Fibroblast of gingiva (primary cell): ENCODE measurements at regions not wholly inside any gene's neighbourhood (a gene's known extent, or its start where the extent isn't known, plus 50 kb on each side); places are given as distances from the start of the nearest gene placed in this dataset.

Experiments
- DNase-seq: peaks from one replicate; pipeline ENCODE4 v3.0.0-alpha.2; 2011; ENCODE audit warnings: low read depth

DNA sequence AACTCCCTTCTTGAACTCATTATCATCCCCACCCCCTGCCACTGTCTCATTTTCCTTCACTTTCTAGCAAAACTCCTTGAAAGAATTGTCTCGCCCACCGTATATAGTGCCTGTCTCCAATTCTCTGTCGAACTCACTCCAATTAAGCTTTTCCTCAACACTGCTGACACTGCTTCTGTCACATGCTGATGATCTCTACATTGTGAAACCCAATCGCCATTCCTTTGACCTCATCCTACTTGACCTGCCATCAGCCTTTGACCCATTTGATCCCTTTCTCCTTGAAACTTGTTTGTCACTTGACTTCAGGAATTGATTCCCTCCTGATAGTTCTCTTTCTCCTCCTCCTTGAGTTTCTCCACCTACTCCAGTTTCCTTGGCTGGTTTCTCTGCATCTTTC lies 54.8 kb downstream of the CCDC71L start:
- DNase-seq: no peak

DNA sequence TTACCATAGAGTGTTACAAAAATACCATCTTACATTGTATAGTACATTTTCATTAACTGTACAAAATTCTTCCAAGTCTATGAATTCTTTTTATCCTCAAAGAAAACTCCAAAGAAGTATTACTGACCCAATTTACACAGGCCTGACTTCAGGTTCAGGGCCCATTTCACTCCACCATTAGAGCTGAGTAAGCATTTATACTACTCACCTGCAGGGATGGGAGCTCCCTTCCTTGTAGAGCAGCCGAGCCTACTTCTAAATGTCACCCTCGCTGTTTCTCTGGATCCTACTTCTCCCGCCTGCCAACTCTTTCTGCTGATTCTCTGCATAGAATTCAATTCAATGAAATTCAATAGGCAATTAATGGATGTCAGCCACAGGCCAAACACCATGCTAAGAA lies 56.0 kb downstream of the CCDC71L start:
- DNase-seq: no peak

DNA sequence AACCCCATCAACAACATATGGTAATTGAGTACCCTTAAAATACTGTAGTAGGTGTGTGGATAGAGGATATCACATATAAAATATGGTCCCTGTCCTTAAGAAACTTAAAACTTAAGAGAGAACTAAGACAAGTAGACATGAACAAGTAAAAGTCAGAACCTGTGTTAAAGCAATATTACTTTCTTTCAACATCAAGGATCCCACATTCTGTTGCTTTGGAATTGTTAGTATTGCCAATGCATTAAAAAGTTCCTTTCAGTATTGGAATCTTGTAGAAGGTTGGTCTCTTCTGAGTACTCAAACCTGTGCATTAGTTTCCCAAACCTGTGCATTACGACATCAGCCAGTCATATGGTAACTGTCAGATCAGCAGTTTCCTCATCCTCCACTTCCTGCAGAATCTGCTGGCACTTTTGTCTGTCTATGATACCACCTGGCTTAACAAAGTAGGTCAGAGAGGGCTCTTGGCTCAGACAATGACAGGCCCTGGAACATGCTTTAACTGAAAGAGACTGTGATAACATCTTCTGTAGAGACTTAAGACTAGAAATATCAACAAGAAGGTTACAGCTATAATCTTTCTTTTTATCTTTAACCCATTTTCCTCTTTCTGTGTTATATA lies 56.5 kb downstream of the CCDC71L start:
- DNase-seq: no peak

DNA sequence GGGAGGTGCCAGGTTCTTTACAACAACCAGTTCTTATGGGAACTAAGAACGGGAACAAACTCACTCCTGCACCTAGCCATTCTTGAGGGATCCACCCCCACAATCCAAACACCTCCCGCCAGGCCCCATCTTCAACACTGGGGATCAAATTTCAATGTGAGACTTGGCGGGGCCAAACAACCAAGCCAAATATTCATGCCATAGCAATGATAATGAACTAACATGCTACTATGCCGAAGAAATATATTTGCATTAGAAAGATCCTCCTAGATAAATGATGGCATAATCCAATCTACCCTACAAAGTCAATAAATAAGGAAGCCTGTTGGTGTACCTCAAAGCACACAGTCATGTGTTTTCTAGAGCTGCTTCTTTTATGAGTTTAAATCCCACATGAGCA lies 57.6 kb downstream of the CCDC71L start:
- DNase-seq: no peak

DNA sequence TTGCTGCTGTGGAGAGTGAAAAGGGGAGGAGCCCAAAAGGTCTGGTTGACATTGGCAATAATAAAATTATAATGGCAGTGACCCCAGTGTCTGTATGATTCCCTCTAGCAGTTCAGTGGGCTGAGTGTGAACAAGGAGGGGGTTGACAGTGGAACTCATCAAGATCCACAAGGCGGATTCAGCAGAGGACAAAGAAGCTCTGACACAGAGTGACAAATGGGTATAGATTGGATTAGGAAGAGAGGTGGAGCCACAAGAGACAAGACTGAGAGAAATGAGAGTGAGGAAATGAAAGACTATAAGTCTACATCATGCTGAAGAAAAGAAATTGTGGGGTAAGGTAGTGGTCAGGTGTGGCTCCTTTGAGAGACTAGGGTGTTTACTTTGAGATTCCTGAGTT lies 58.9 kb downstream of the CCDC71L start:
- no peak for DNase-seq

DNA sequence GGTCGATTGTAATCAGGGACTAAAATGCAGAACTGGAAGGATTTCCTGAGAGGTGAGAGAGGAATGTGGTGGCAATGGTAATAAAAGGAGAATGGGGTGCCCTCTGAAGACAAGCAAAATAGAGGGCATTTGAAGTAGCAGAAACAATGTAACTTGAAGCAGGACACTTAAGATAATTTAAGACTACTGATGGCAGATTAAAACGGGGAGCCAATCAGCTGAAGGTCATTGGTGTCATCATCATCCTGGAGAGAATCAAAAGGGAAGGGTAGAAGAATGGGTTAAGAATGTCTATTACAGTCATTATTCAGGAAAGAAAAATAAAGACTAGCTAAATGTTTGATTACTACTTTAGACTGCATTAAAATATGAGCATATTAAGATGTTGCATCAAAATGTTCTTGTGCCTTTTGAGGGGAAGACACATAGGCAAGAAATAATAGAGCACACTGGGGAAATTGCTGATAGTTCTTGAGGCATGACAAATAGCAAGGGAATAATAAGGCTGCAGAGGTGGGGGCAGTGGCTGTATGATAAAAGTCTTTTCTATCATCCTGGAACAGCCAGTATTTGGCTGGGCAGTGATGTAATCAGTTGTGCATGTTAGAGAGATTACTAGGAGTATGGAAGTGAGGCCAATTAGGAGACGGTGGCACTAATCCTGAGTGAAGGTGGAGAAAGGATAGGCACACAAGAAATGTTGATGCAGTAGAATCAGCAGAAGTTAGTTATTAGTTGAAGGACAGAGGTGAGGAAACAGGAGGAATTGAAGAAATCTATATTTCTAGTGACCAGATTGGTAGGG lies 60.2 kb downstream of the CCDC71L start:
- DNase-seq: no peak

DNA sequence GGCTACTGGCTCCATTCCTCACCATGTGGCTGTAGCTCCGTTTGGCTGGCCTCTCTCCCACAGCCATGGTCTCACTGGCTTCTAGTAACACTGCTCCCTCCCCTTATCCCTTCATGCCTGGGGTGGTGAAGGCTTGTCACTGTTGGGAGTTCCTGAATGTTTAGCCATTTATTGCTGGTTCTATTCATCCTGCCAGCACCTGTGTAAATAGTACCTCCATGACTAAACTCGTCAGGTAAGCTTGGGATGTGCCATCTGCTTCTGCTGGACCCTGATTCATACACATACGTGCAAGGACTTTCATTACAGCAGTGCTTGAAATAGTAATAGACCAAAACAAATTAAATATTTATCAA lies 61.6 kb downstream of the CCDC71L start:
- DNase-seq: no peak

DNA sequence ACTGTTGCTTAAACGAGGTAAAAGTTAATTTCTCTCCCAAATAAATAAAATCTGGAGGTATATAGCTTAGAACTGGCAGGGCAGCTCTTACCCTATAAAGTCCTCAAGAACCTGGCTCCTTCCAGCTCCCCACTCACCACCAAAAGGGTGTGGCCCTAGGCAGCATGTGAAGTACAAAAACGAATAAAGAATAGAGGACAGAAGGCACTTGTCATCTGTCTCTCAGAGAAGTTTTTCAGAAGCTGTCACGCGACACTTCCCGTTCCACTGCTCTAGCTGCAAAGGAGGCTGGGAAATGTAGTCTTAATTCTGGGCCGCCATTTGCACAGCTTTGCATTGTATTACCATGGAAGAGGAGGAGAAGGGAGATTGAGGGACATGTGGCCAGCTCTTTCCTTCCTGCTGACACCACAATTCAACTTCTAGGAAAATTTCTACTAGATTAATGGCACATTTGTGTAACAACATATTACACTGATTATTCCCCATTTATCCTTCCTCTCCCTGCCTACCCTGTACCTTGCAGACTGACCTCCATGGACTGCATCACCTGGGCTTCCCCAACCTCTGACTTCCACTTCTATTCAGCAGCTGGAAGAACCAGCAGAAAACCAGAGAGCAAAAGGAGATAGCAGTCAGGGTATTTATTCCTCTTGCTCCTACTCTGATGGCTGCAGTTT lies 62.2 kb downstream of the CCDC71L start:
- DNase-seq: peak; percentile 45

DNA sequence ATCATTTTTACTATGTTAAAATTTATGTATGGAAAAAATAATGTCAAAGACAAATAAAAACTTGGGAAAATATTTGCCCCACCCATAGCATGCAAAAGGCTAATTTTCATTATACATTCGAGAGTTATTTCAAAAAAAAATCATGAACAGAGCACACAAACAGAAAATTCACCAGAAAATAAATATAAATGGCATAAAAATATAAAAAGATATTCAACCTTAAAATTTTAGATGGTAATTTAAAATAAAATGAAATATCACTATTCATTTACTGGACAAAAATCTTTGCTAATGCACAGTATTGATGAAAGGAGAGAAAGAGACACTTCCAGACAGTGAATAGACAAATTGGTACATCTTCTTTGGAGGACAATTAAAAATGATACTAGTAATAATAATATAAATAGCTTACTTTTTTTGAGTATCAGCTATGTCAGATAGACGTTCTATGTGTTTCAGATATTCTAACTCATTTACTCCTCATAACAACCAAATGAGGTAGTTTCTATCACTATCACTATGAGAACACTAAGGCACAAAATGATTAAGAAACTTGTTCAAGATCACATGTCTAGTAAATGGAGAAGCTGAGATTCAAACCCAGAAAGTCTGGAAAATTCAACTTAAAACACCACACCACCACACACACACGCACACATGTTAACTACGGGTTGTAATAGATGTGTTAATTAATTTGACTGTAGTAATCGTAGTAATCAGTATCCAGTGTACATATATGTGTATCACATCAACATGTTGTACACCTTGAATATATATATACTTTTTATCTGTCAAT lies 63.0 kb downstream of the CCDC71L start:
- DNase-seq: no peak

DNA sequence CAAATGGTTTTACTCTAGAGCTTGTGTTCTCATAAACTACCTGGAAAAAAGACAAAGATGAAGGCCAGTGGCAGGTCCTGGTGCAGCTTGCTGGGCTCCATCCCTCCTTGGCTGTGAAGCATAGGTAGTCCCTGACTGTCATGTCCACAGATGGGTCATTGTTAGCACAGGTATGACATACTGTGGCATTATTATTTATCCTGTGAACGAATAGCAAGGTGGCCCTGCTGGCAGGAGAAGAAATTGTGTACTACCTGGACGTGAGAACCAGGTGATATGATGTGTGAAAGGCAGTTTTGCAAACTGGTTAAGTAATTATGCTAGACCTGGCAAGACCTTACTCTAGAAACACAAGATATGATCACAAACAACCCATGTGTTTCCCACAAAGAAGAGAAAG lies 63.9 kb downstream of the CCDC71L start:
- no peak for DNase-seq

DNA sequence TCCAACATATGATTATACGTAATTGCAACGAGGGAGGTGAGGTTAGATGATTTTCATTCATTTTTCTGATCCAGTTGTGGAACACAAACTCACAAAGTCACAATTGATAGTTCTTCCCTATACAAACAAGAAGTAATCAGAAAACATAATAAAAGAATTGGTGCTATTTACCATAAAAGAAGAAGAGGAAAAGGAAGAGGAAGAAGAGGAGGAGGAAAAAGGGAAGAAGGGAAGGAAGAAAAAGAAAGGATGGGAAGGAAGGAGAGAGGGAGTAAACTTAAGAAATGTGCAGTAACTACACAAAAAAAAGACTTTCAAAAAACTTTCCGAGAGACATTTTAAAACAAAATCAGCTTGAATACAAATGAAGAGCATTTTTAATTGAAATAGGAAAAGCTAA lies 65.0 kb downstream of the CCDC71L start:
- DNase-seq: no peak

DNA sequence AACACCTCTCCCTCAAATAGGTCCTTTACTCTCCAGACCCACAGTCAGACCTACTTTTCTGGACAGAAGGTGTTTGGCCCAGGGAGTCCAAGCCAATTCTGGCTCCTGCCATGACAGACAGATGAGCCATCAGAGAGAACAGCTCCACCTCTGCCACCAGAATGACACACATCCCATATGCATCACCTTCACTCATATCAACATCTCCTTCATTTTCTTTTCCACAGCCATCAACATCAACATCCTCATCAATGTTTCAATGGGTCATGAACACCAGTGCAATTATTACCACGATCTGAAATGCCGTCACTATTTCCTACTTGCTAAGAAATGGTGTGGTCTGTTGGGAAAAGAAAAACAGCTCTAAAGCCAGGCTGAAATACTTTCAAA lies 67.9 kb downstream of the CCDC71L start:
- DNase-seq: no peak

DNA sequence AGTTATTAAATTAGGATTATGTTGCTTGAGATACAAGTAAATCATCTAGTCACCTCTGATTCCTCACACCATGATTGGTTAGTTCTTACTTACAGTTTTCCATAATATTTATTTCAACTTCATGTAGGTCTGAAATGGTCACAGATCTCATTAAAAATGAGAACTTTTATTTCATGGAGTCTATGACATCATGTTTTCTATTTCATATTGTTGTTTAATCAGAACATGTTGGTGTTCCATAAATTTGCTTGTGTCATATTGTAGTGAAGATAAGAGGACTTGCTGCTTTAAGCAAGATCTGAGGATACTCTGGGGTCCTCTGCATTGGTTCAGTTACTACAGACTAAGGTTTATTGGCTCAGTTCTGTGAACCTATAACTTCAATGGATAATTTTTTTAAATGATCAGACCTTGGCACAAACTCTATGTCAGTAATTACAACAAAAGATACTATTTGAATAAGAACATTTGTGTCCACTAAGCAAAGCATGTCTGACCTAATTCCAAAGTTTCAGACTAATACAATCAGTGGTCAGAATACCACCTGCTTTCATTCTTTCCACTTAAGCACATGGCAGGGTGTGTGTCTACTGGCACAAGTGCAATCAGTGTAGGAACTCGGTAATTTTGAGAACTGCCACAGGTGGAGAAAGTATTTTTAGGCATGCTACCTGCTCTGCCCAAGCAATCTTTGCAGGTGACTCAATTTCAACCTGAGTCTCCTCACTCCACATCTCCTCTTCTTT lies 68.5 kb downstream of the CCDC71L start:
- no peak for DNase-seq

DNA sequence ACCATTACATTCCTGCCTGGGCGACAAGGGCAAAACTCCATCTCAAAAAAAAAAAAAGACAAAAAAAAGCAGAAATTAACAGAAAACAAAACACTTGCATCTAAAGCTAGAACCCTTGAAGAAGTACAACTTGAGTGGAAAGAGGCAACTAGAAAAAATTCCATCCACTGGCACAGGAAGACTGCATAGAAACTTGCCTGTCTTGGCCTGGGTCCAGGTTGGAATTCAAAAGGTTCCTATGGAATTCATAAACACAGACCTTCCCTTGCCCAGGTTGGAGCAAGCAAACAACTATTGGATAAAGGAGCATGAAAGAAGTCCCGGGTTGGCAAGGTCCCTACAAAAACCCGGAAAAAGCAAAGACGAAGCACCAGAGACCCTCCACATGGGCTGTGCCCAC lies 69.8 kb downstream of the CCDC71L start:
- DNase-seq: no peak

DNA sequence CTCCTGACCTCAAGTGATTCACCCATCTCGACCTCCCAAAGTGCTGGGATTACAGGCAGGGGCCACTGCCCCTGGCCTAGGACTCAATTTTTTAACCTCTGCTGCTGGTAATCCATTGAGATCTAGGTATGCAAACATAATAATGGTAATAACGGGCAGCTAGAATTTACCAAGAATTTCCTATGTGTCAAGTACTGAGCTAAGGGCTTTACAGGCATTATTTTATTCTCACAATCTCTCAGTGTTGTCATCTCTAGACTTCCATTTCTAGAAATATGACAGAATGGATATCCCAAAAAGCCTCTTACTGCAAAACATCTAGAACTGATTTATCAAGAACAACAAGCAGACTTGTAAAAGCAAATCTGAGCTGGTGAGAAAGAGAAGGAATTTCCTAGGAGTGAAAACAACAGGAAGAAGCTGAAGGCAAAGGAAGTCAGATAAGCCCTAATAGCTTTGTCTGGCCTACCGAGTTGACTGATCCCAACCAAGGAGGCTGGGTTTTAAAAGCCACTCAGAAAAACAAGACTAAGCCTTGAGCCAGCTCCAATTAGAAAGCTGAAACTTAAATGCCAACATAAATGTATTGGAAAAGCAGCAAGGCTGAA lies 70.6 kb downstream of the CCDC71L start:
- no peak for DNase-seq

DNA sequence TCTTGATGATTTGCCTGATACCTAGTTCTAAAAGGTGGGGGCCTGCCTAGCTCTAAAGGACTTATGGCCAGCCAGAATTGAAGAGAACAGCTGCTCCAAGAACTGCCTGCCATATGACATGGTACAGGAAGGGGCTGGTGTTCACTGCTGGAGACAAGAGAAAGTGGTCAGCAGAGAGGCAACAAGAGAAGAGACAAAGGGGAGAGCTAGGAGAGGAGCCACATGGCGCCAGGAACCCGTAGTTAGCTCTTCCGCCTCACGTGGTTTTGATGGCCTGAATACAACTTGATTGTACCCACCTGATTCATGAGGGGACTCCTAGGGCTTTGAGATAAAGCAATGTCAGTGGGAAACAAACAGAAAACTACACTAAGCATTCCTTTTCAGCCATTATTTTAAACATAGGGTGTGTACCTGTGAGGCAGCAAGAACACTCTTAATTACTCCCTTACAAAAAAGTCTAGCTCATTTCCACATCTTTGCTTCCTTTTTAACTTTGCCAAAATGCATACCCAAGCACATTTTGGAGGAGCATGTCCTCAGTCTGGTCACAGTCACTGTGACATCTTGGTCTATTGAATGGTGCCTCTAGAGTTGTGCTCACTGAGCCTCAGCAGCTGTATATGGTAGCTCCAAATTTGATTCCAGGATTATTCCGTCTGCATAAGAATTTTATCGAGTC lies 71.6 kb downstream of the CCDC71L start:
- DNase-seq: no peak

DNA sequence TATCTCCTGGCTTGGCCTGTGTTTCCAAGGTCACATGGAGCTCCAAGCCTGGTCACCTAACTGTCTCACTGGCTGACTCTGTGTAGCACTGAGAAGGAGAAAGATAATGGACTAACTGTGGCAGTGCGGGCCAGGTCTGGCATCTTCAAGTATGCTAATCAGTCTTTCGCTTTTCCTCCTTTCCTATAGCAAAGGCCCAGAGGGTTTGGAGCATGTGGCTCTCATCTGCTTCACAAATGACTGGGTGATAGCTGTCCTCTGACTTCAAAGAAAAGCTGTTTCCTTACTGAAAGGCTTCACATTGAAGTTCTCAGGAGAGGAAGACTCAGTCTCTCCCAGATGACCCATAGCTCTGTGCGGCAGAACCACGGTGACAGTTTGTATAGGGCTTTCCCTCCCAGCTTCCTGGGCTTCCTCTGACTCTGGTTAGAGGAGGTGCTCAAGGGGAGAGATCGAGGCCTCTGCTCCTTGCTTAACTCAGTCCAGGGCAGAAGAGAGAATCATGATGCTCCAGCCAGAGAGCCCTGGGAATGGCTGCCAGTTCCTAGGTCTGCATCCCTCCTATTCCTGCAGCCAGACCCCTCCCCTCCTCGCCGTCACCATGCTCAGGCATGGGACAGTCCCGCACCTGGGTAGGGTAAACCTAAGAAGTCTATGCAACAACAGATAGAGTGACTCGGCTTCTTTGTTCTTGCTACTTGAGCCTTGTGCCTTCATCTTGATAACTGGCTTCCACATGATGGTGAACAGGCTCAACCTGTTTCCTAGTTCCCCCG lies 72.3 kb downstream of the CCDC71L start:
- no peak for DNase-seq

DNA sequence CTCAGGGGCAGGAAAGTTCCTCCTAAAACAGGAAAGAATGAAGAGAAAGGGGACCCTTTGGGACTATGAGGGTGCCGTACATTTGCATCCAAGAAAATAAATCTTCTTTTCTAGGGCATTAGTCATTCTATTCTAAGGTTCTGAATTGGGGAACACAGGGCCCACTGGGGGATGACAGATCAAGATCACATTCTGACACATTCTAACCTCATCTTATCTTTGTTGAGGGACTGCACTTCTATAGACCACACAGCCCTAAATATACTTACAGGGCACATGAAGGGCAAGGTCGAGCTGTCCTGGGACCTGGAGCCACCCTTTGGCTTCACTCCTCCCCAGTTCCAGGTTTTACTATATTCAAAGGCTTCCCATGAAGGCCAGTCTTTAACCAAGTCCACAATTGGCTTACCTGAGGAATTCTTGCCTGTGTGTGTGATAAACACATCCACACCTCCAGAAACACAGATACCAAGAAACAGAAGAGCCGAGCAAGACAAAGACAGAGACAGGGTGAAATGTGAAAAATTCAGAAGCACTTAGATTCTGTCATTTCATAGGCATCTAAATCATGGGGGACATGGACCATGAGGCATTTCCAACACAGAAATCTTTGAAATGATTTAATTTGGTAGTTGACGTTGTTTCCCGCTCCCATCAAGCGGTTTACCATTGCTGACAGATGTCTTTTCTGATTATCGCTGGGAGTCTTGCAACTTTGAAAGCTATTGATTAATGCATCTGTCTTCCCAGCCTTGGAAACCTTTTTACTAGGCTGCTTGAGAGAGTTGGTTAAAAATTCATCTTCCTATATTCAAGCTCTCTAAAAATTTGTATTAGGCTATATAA lies 75.8 kb downstream of the CCDC71L start:
- DNase-seq: no peak
